CD4-positive, alpha-beta T cell (primary cell): ENCODE measurements at regions not wholly inside any gene's neighbourhood (a gene's known extent, or its start where the extent isn't known, plus 50 kb on each side); places are given as distances from the start of the nearest gene placed in this dataset.

ENCODE experiments used
- ATAC-seq: fragments of 200-7000 bp; cut with Tn5 transposase; one replicate; pipeline ENCODE4 v1.10.0; 2022; ENCODE audit warnings: mild to moderate bottlenecking; ENCODE audit not compliant: poor library complexity
- CTCF ChIA-PET: fragments of 350-600 bp; sonication (Branson Sonifier 250); formaldehyde crosslinking; loops from one replicate; lab custom pipeline; 2021; ENCODE audit warnings: antibody characterized with exemption, inconsistent platforms; lab: Charles Lee
- POLR2A ChIA-PET: fragments of 350-600 bp; sonication (Branson Sonifier 250); formaldehyde crosslinking; loops from one replicate; lab custom pipeline; 2021; ENCODE audit warnings: antibody characterized with exemption, inconsistent platforms; lab: Charles Lee
- DNase-seq, 14 experiments: peaks; one replicate each; pipeline ENCODE4 v3.0.0-alpha.2; 2013 to 2020; ENCODE audit warnings: mixed read lengths in 2 of 14
- H3K27ac ChIP-seq, 2 donors: one replicate each; pipeline versions ENCODE4 v1.5.1 to v1.7.0; 2013; ENCODE audit warnings: low read length in 2 of 2, low read depth in 1 of 2, mild to moderate bottlenecking in 1 of 2
- H3K27me3 ChIP-seq, 2 experiments: 1 replicate in 1 of 2; 2 replicates in 1 of 2; pipeline versions ENCODE4 v1.6.1 to v1.7.0; 2013; ENCODE audit warnings: low read length in 2 of 2, control low read depth in 1 of 2, mild to moderate bottlenecking in 1 of 2, moderate library complexity in 1 of 2; ENCODE audit not compliant: insufficient read depth in 2 of 2, control insufficient read depth in 1 of 2
- H3K36me3 ChIP-seq: one replicate; pipeline ENCODE4 v1.6.1; 2013; ENCODE audit warnings: low read length, control low read depth; ENCODE audit not compliant: insufficient read depth
- H3K4me1 ChIP-seq: one replicate; pipeline ENCODE4 v1.6.1; 2013; ENCODE audit warnings: low read length, control low read depth; ENCODE audit not compliant: insufficient read depth
- H3K4me3 ChIP-seq: one replicate; pipeline ENCODE4 v1.5.1; 2013; ENCODE audit warnings: mild to moderate bottlenecking, low read length, moderate library complexity
- H3K9me3 ChIP-seq, 2 experiments: 1 replicate in 1 of 2; 2 replicates in 1 of 2; pipeline versions ENCODE4 v1.6.1 to v1.7.0; 2013; ENCODE audit warnings: low read length in 2 of 2, mild to moderate bottlenecking in 2 of 2, control low read depth in 1 of 2, moderate library complexity in 1 of 2; ENCODE audit not compliant: control insufficient read depth in 1 of 2, insufficient read depth in 1 of 2
- H3K27ac Mint-ChIP-seq: one replicate; pipeline ENCODE4 v1.8.0; 2020; ENCODE audit warnings: mixed read lengths
- H3K27me3 Mint-ChIP-seq: one replicate; pipeline ENCODE4 v1.8.0; 2021; ENCODE audit warnings: mixed read lengths
- H3K36me3 Mint-ChIP-seq: one replicate; pipeline ENCODE4 v1.8.0; 2021; ENCODE audit warnings: low read depth, mixed read lengths
- H3K4me1 Mint-ChIP-seq: one replicate; pipeline ENCODE4 v1.8.0; 2021; ENCODE audit warnings: low read depth, mixed read lengths
- H3K4me3 Mint-ChIP-seq: one replicate; pipeline ENCODE4 v1.8.0; 2020; ENCODE audit warnings: mild to moderate bottlenecking, mixed read lengths
- H3K9me3 Mint-ChIP-seq: one replicate; pipeline ENCODE4 v1.8.0; 2020; ENCODE audit warnings: mixed read lengths
- intact Hi-C, 2 experiments: fragments of 100-400 bp; cut with DNase I in 1 of 2; cut with micrococcal nuclease in 1 of 2; formaldehyde crosslinking; loops; one replicate each; pipeline versions ENCODE4 v1.15.1 to v1.9.0; 2023 to 2025; cut with DNase I, micrococcal nuclease
- TF ChIP-seq, protein P1 (sequence below): fragments of 200-600 bp; IDR thresholded peaks from one replicate; pipeline ENCODE4 v1.8.0; 2022; ENCODE audit warnings: antibody characterized with exemption, mild to moderate bottlenecking

- H3K4me1 ChIP-seq: no peaks in the 10 kb centered on the region
- Mint-ChIP-seq H3K36me3 (no peaks in the 10 kb centered on the region), H3K4me3 (no peak overlapping the region), H3K4me1 (no peaks in the 10 kb centered on the region), H3K27ac (no peak overlapping the region), H3K9me3 (peaks cover 6% of the 10 kb centered on the region), H3K27me3 (peaks cover 10% of the 10 kb centered on the region)
- H3K4me3 ChIP-seq: no peak overlapping the region
- TF ChIP-seq, protein P1, sequence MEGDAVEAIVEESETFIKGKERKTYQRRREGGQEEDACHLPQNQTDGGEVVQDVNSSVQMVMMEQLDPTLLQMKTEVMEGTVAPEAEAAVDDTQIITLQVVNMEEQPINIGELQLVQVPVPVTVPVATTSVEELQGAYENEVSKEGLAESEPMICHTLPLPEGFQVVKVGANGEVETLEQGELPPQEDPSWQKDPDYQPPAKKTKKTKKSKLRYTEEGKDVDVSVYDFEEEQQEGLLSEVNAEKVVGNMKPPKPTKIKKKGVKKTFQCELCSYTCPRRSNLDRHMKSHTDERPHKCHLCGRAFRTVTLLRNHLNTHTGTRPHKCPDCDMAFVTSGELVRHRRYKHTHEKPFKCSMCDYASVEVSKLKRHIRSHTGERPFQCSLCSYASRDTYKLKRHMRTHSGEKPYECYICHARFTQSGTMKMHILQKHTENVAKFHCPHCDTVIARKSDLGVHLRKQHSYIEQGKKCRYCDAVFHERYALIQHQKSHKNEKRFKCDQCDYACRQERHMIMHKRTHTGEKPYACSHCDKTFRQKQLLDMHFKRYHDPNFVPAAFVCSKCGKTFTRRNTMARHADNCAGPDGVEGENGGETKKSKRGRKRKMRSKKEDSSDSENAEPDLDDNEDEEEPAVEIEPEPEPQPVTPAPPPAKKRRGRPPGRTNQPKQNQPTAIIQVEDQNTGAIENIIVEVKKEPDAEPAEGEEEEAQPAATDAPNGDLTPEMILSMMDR: no peak
- intact Hi-C loops: no loop called here
- DNase-seq: no peak
- ATAC-seq: no peak
- H3K36me3 ChIP-seq: no peaks in the 10 kb centered on the region
- ChIA-PET CTCF (no interaction called here), POLR2A (no interaction called here)
- H3K27ac ChIP-seq: no peak overlapping the region
- peaks cover 0 to 9% of the 10 kb centered on the region in 2 experiments for H3K9me3 ChIP-seq
- peaks cover 0 to 12% of the 10 kb centered on the region in 2 experiments for H3K27me3 ChIP-seq
These were observed 112.5 kb downstream of the FAM50B start for GRCh38 chr6:3961581-3962215.

GRCh38 chr6:3962291-3963280 lies 113.4 kb downstream of the FAM50B start:
- DNase-seq (no peak), ATAC-seq (no peak)
- TF ChIP-seq, protein P1: no peak
- no peaks in the 10 kb centered on the region for H3K4me1 Mint-ChIP-seq
- Histone ChIP-seq H3K27ac (no peak overlapping the region), H3K36me3 (no peaks in the 10 kb centered on the region), H3K4me1 (no peaks in the 10 kb centered on the region), H3K27me3 (peaks cover 0 to 8% of the 10 kb centered on the region in 2 experiments), H3K4me3 (no peak overlapping the region), H3K9me3 (peaks cover 0 to 6% of the 10 kb centered on the region in 2 experiments)
- H3K27me3 Mint-ChIP-seq: peaks cover 9% of the 10 kb centered on the region
- ChIA-PET POLR2A (no interaction called here), CTCF (no interaction called here)
- H3K4me3 Mint-ChIP-seq: no peak overlapping the region
- no peaks in the 10 kb centered on the region for H3K36me3 Mint-ChIP-seq
- intact Hi-C loops: loop anchor here in 1 of 2 experiments (1.0 kb wide), 1 partner anchor 23 kb away; no protein-coding TSS in a partner anchor
- H3K27ac Mint-ChIP-seq: no peak overlapping the region
- H3K9me3 Mint-ChIP-seq: peaks cover 5% of the 10 kb centered on the region

DNA sequence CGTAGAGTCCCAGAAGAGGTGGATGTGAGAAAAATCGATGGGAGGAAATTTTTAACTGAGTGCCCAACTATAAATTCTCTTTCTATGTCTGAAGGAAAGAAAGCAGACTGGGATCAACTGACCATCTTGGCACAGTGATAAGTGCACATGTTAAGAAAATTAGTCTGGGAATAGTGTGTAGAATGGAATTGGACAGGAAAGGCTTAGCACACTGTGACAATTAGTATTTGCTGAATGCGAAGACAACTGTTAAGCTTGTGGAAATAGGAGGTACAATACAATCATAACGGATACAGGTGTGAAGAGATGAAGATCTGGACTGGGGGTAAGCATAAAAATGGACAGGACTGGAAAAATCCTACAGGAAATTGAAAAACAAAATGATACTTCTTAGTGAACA lies 114.3 kb downstream of the FAM50B start:
- ChIA-PET CTCF (no interaction called here), POLR2A (no interaction called here)
- Histone ChIP-seq H3K36me3 (no peaks in the 10 kb centered on the region), H3K4me1 (no peaks in the 10 kb centered on the region), H3K9me3 (peaks cover 0 to under 1% of the 10 kb centered on the region in 2 experiments), H3K27me3 (peaks cover 0 to 4% of the 10 kb centered on the region in 2 experiments), H3K27ac (no peak overlapping the region), H3K4me3 (no peak overlapping the region)
- H3K36me3 Mint-ChIP-seq: no peaks in the 10 kb centered on the region
- DNase-seq (no peak), ATAC-seq (no peak)
- no peaks in the 10 kb centered on the region for H3K9me3 Mint-ChIP-seq
- no peak overlapping the region for H3K4me3 Mint-ChIP-seq
- peaks cover 4% of the 10 kb centered on the region for H3K27me3 Mint-ChIP-seq
- no peaks in the 10 kb centered on the region for H3K4me1 Mint-ChIP-seq
- intact Hi-C loops: loop anchor here in 1 of 2 experiments (1.0 kb wide), 1 partner anchor 24 kb away; no protein-coding TSS in a partner anchor
- H3K27ac Mint-ChIP-seq: no peak overlapping the region
- TF ChIP-seq, protein P1: no peak
